COLO829 (cell line): ENCODE measurements at regions not wholly inside any gene's neighbourhood (a gene's known extent, or its start where the extent isn't known, plus 50 kb on each side); places are given as distances from the start of the nearest gene placed in this dataset.
"Not testable (repeated sequence)": the region's sequence is repeated elsewhere in the genome, so short reads cannot be mapped to it uniquely, and the experiment has no call there.

Experiments used
- DNase-seq: peaks from one replicate; pipeline ENCODE4 v3.0.0; 2012; ENCODE audit warnings: low spot score

- DNase-seq: no peak
Observed at GRCh38 chr10:109275960-109276359, 647.4 kb downstream of the XPNPEP1 start.

DNA sequence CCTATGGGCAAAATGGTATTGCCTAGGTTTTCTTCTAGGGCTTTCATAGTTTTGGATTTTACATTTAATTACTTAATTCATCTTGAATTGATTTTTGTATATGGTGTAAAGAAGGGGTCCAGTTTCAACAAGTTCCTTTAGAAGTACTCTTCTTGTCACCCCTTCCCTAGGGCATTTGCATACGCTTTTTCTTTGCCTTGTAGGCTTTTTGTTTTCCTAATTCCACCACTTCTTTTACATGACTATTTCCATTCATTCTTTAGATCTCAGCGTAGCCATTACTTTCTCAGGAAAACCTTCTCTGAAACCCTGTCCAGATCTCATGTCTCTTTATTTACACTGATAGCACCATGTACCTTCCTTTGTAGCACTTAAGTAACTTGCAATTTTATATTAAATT is 648.6 kb downstream of the XPNPEP1 start:
- DNase-seq: no peak

- DNase-seq: no peak
Observed at GRCh38 chr10:109270173-109270572, 653.1 kb downstream of the XPNPEP1 start.

DNA sequence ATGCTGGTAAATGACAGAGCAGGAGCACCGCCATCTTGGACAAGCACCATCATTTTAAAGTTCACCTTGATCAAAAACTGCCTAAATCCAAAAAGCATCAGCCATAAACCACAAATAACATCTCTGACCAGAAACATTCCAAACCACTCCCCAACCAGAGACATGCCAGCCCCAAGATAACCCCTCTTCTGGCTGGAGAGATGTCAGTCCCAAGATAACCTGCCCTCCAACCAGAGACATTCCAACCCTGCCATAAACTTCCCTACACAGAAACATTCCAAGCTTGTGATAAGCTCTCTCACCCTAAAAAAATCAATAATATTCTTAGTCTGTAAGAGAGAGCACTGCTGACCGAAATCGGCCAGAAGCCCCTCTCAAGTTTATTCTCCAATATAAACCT is 659.3 kb downstream of the XPNPEP1 start:
- no peak for DNase-seq

DNA sequence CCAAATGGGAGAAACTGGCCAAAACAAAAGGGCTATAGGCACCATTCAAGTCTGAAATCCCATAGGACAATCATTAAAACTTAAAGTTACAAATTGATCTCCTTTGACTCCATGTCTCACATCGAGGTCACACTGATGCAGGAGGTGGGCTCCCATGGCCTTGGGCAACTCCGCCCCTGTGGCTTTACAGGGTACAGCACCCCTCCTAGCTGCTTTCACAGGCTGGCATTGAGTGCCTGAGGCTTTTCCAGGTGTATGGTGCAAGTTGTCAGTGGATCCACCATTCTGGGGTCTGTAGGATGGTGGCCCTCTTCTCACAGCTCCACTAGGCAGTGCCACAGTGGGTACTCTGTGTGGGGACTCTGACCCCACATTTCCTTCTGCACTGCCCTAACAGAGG is 662.1 kb downstream of the XPNPEP1 start:
- no peak for DNase-seq

GRCh38 chr10:109259293-109259692 is 664.0 kb downstream of the XPNPEP1 start:
- DNase-seq: no peak

- DNase-seq: no peak
Observed at GRCh38 chr10:109253306-109253705, 670.0 kb downstream of the XPNPEP1 start.

GRCh38 chr10:109250152-109250551 is 673.2 kb downstream of the XPNPEP1 start:
- no peak for DNase-seq

DNA sequence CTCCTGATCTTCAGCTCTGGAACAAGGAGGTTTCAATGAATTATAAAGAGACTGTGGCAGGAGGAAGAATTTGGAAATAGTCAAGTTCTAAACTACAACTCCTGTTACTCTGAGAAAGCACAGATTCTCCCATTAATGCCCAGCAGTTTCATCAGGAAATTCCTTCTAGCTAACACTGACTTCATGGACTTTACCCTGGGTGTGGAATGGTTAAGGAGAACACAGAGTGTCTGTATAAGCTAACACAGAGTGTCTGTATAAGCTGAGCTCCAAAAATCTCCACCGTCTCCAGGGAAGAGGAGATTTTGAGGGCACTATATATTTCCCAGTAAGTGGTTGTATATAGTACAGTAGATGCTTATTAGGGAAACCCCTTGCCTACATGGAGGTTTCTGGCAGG is 675.5 kb downstream of the XPNPEP1 start:
- no peak for DNase-seq

GRCh38 chr10:109245821-109246220 is 677.5 kb downstream of the XPNPEP1 start:
- no peak for DNase-seq

GRCh38 chr10:109239371-109239770 is 683.9 kb downstream of the XPNPEP1 start:
- DNase-seq: no peak

DNA sequence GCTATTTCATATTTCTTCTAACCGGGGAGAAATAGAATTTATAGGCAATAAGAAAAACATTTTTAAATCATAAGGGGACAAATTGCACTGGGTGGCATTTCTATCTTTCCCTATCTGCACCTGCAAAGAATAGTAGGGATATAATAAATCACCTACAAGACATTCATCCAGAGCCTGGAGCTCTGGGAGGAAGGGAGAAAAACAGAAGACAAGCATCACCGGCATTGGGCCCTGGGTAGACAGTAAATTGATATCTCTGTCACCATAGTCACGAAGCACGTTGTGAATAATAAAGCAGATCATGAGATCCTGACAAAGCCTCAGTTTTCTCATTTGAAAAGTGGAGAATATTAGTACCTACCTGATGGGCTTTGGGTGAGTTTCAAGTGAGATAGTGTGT is 685.6 kb downstream of the XPNPEP1 start:
- DNase-seq: no peak

GRCh38 chr10:109237050-109237449 is 686.3 kb downstream of the XPNPEP1 start:
- no peak for DNase-seq

GRCh38 chr10:109223533-109223932 is 699.8 kb downstream of the XPNPEP1 start:
- DNase-seq: not testable (repeated sequence)

- no peak for DNase-seq
Observed at GRCh38 chr10:109219935-109220605, 703.2 kb downstream of the XPNPEP1 start.

DNA sequence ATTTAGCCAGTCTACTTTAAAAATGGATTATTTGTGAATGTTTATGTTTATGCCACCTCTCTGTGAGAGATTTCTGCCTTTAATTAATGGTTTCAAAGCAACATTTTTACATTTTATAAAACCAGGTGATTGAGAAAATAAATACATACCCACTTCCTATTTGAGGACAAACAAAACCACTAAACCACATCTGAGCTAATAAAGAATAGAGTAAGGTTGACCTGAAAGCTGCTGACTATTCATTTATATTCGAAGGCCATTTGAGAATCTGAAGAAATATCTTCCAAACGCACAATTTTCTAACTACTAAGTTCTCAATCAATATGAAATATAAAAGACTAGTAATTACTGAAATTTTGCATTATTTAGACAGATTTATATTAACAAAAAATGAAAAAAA is 705.1 kb downstream of the XPNPEP1 start:
- no peak for DNase-seq

GRCh38 chr10:109215291-109216075 is 707.8 kb downstream of the XPNPEP1 start:
- no peak for DNase-seq

- not testable (repeated sequence) for DNase-seq
Observed at GRCh38 chr10:109214891-109215290, 708.4 kb downstream of the XPNPEP1 start.

GRCh38 chr10:109207361-109207760 is 716.0 kb downstream of the XPNPEP1 start:
- no peak for DNase-seq

- peak; percentile 54 for DNase-seq
Observed at GRCh38 chr10:109205929-109206585, 717.3 kb downstream of the XPNPEP1 start.

- no peak for DNase-seq
Observed at GRCh38 chr10:109203646-109204353, 719.5 kb downstream of the XPNPEP1 start.

GRCh38 chr10:109202111-109202510 is 721.2 kb downstream of the XPNPEP1 start:
- no peak for DNase-seq
